ENCODE measurements at regions not wholly inside any gene's neighbourhood (a gene's known extent, or its start where the extent isn't known, plus 50 kb on each side); places are given as distances from the start of the nearest gene placed in this dataset.

DNA sequence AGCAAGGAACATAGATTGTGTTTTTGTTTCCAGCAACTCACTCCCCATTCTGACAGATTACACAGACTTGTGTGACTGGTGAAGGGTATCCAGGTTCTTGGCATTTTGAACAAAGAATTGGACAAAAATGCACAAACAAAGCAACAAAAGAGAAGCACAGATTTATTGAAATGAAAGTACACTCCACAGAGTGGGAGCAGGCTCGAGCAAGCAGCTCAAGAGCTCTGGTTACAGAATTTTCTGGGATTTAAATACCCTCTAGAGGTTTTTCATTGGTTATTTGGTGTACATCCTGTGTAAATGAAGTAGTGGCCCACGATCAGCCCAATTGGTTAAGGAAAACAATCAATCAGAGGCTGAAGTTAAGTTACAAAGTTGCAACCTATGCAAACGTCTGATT lies 155.0 kb upstream of the JADE1 start:
- TF ChIP-seq, protein P1, sequence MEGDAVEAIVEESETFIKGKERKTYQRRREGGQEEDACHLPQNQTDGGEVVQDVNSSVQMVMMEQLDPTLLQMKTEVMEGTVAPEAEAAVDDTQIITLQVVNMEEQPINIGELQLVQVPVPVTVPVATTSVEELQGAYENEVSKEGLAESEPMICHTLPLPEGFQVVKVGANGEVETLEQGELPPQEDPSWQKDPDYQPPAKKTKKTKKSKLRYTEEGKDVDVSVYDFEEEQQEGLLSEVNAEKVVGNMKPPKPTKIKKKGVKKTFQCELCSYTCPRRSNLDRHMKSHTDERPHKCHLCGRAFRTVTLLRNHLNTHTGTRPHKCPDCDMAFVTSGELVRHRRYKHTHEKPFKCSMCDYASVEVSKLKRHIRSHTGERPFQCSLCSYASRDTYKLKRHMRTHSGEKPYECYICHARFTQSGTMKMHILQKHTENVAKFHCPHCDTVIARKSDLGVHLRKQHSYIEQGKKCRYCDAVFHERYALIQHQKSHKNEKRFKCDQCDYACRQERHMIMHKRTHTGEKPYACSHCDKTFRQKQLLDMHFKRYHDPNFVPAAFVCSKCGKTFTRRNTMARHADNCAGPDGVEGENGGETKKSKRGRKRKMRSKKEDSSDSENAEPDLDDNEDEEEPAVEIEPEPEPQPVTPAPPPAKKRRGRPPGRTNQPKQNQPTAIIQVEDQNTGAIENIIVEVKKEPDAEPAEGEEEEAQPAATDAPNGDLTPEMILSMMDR (IDR thresholded peaks at IDR 0.05 in 4 of 5, conservative IDR thresholded peaks at IDR 0.05 in 1 of 5), result no peak
- TF ChIP-seq POLR2A (IDR thresholded peaks at IDR 0.05), result no peak

Measured in gastrocnemius medialis (tissue), 4 donors.